WI38 (cell line): ENCODE measurements at regions not wholly inside any gene's neighbourhood (a gene's known extent, or its start where the extent isn't known, plus 50 kb on each side); places are given as distances from the start of the nearest gene placed in this dataset.

Experiments used
- H3K4me3 ChIP-seq: 2 replicates; pipeline ENCODE4 v1.5.1; 2011; ENCODE audit warnings: low read depth, mild to moderate bottlenecking, control low read depth, low read length
- TF ChIP-seq, protein P1 (sequence below): IDR thresholded peaks from 2 replicates; pipeline ENCODE4 v1.5.1; 2012; ENCODE audit warnings: low read depth, mild to moderate bottlenecking, control low read depth, low read length

DNA sequence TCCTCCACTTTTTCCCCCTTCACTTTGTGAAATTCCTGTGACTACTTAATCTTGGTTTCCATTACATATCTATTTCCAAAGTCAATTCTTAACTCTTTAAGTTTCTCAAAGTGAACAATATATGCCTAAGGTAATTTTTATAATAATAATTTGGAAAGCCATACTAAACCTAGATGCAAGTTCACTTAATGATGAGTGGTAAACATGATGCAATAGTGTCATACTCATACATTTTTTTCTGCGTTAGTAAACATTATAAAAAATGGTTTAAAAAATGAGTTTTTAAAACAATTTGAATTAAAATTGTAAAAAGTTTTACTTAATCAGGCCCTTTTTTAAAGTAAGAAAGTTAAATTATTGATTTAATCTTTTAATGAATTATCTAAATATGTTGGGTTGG, 659.4 kb upstream of the FZD8 start:
- no peak overlapping the region for H3K4me3 ChIP-seq
- TF ChIP-seq, protein P1, sequence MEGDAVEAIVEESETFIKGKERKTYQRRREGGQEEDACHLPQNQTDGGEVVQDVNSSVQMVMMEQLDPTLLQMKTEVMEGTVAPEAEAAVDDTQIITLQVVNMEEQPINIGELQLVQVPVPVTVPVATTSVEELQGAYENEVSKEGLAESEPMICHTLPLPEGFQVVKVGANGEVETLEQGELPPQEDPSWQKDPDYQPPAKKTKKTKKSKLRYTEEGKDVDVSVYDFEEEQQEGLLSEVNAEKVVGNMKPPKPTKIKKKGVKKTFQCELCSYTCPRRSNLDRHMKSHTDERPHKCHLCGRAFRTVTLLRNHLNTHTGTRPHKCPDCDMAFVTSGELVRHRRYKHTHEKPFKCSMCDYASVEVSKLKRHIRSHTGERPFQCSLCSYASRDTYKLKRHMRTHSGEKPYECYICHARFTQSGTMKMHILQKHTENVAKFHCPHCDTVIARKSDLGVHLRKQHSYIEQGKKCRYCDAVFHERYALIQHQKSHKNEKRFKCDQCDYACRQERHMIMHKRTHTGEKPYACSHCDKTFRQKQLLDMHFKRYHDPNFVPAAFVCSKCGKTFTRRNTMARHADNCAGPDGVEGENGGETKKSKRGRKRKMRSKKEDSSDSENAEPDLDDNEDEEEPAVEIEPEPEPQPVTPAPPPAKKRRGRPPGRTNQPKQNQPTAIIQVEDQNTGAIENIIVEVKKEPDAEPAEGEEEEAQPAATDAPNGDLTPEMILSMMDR = no peak

- H3K4me3 ChIP-seq = no peak overlapping the region
- TF ChIP-seq, protein P1 = no peak
These were observed 659.0 kb upstream of the FZD8 start for GRCh38 chr10:36301139-36301538.

- H3K4me3 ChIP-seq = no peak overlapping the region
- TF ChIP-seq, protein P1 = no peak
These were observed 641.7 kb upstream of the FZD8 start for GRCh38 chr10:36283827-36284226.

GRCh38 chr10:36281831-36282331, 639.8 kb upstream of the FZD8 start:
- TF ChIP-seq, protein P1 = no peak

DNA sequence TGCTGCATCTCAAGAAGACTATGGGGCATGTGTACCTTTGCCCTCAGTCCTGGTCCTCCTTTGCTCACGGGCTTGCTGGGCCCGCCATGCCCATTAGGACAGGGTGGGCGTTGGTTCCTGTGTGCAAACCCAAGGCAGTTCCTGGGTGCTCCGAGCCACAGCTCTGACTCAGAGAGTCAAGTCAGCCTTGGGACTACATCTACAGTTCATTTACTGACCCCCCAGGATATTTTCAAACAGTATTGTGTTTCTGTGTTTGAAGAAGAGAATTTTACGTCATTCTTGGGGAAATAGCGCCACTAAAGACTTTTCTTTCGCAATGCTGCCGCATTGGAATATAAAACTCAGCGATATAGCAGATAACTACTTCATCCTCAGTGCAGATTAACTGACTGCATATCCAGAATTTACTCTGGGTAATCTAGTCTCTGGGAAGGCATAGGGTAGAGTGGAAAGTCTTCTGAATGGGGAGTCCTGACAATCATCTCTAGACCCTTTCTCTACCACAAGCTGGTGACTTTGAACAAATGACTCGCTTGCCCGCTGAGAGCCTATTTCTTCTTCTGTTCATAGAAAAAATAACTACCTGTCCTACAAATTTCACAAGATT, 638.9 kb upstream of the FZD8 start:
- H3K4me3 ChIP-seq = no peak overlapping the region
- TF ChIP-seq, protein P1 = no peak

More at GRCh38 chr10:36281831-36282331, 639.8 kb upstream of the FZD8 start:
- no peak overlapping the region for H3K4me3 ChIP-seq

GRCh38 chr10:36280321-36280741, 638.2 kb upstream of the FZD8 start:
- TF ChIP-seq, protein P1 = no peak
- no peak overlapping the region for H3K4me3 ChIP-seq

DNA sequence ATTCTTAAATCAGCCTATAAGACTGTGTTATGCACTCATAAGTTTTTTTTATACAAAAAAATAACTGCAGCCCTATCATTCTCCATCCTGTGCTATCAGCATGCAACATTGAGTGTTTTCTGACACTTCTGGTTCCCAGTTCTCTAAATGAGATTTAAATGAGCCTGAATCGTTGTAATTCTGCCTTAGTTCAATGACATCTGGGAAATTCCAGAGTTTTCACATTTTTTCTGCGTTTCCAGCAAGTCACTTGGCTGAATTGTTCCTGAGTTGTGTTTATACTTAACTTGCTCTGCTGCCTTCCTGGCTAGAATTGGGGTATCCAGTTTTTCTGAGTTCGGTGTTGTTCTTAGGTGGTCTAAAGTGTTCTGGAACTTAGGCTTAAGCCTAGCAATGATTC, 636.1 kb upstream of the FZD8 start:
- TF ChIP-seq, protein P1 = no peak
- no peak overlapping the region for H3K4me3 ChIP-seq
